KMS-11 (cell line): ENCODE measurements at regions not wholly inside any gene's neighbourhood (a gene's known extent, or its start where the extent isn't known, plus 50 kb on each side); places are given as distances from the start of the nearest gene placed in this dataset.

Experiments used
- H2AFZ ChIP-seq: fragments of 200-600 bp; sonication (generic); 2 replicates; pipeline ENCODE4 v1.6.1; 2016; ENCODE audit warnings: antibody characterized with exemption, mixed run types, low read depth
- H3K27ac ChIP-seq: fragments of 200-600 bp; sonication (generic); 2 replicates; pipeline ENCODE4 v1.6.1; 2016; ENCODE audit warnings: mild to moderate bottlenecking, mixed run types
- H3K27me3 ChIP-seq: fragments of 200-600 bp; sonication (generic); 2 replicates; pipeline ENCODE4 v1.6.1; 2017; ENCODE audit warnings: mild to moderate bottlenecking, low read depth, mixed run types, moderate library complexity; ENCODE audit not compliant: insufficient read depth
- H3K36me3 ChIP-seq: fragments of 200-600 bp; sonication (generic); 2 replicates; pipeline ENCODE4 v1.6.1; 2017; ENCODE audit warnings: mild to moderate bottlenecking, mixed run types; ENCODE audit not compliant: insufficient read depth
- H3K4me1 ChIP-seq: fragments of 200-600 bp; sonication (generic); 2 replicates; pipeline ENCODE4 v1.6.1; 2016; ENCODE audit warnings: mild to moderate bottlenecking, low read depth, mixed run types; ENCODE audit not compliant: poor library complexity, severe bottlenecking
- H3K4me2 ChIP-seq: fragments of 200-600 bp; sonication (generic); 2 replicates; pipeline ENCODE4 v1.7.0; 2016; ENCODE audit warnings: mild to moderate bottlenecking, mixed run types
- H3K4me3 ChIP-seq: fragments of 200-600 bp; sonication (generic); IDR thresholded peaks from 2 replicates; pipeline ENCODE4 v1.6.1; 2017; ENCODE audit warnings: low read depth, low read length, mixed read lengths; ENCODE audit not compliant: insufficient read depth
- H3K79me2 ChIP-seq: fragments of 200-600 bp; sonication (generic); 2 replicates; pipeline ENCODE4 v1.6.1; 2016; ENCODE audit warnings: low read depth, mixed run types; ENCODE audit not compliant: insufficient read depth
- H3K9ac ChIP-seq: fragments of 200-600 bp; sonication (generic); 2 replicates; pipeline ENCODE4 v1.6.1; 2016; ENCODE audit warnings: mild to moderate bottlenecking, mixed run types
- H4K20me1 ChIP-seq: fragments of 200-600 bp; sonication (generic); 2 replicates; pipeline ENCODE4 v1.6.1; 2016; ENCODE audit warnings: mild to moderate bottlenecking, mixed run types; ENCODE audit not compliant: insufficient read depth
- TF ChIP-seq, protein P1 (sequence below): fragments of 200-600 bp; sonication (generic); conservative IDR thresholded peaks from 2 replicates; pipeline ENCODE4 v1.6.1; 2017; ENCODE audit warnings: low read depth, mild to moderate bottlenecking, antibody characterized with exemption, low read length, moderate library complexity, mixed read lengths

DNA sequence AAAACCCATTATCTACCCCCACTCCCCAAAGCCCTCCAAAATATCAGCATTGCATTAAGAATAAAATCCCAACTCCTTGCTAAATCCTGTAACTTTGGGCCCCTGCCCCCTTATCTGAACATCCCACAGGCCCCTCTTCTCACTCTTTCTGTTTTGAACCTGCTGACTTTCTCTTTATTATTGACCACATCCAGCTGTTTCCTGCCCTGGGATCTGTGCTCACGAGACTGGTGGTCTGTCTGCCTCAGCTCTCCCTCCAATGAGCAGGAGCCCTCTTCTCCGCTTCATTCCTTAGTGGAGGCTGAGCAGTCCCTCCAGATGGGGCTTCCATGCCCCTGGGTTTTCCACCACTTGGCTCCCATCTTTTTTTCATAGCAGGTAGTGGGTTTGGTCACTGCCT lies 116.9 kb downstream of the ACKR3 start:
- Histone ChIP-seq H3K9ac (no peak overlapping the region), H3K4me1 (no peaks in the 10 kb centered on the region), H4K20me1 (no peaks in the 10 kb centered on the region), H3K4me2 (no peak overlapping the region), H2AFZ (no peak overlapping the region), H3K4me3 (no peak overlapping the region), H3K27ac (no peak overlapping the region), H3K27me3 (no peaks in the 10 kb centered on the region), H3K79me2 (no peaks in the 10 kb centered on the region), H3K36me3 (no peaks in the 10 kb centered on the region)
- TF ChIP-seq, protein P1, sequence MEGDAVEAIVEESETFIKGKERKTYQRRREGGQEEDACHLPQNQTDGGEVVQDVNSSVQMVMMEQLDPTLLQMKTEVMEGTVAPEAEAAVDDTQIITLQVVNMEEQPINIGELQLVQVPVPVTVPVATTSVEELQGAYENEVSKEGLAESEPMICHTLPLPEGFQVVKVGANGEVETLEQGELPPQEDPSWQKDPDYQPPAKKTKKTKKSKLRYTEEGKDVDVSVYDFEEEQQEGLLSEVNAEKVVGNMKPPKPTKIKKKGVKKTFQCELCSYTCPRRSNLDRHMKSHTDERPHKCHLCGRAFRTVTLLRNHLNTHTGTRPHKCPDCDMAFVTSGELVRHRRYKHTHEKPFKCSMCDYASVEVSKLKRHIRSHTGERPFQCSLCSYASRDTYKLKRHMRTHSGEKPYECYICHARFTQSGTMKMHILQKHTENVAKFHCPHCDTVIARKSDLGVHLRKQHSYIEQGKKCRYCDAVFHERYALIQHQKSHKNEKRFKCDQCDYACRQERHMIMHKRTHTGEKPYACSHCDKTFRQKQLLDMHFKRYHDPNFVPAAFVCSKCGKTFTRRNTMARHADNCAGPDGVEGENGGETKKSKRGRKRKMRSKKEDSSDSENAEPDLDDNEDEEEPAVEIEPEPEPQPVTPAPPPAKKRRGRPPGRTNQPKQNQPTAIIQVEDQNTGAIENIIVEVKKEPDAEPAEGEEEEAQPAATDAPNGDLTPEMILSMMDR, result no peak

GRCh38 chr2:236687296-236687965 lies 117.8 kb downstream of the ACKR3 start:
- TF ChIP-seq, protein P1, result no peak
- H3K4me2 ChIP-seq, result no peak overlapping the region
- no peaks in the 10 kb centered on the region for H3K79me2 ChIP-seq
- H3K27ac ChIP-seq, result no peak overlapping the region
- no peak overlapping the region for H3K9ac ChIP-seq
- no peak overlapping the region for H3K4me3 ChIP-seq
- H3K36me3 ChIP-seq, result no peaks in the 10 kb centered on the region
- no peaks in the 10 kb centered on the region for H4K20me1 ChIP-seq
- no peaks in the 10 kb centered on the region for H3K27me3 ChIP-seq
- H3K4me1 ChIP-seq, result no peaks in the 10 kb centered on the region
- no peak overlapping the region for H2AFZ ChIP-seq

DNA sequence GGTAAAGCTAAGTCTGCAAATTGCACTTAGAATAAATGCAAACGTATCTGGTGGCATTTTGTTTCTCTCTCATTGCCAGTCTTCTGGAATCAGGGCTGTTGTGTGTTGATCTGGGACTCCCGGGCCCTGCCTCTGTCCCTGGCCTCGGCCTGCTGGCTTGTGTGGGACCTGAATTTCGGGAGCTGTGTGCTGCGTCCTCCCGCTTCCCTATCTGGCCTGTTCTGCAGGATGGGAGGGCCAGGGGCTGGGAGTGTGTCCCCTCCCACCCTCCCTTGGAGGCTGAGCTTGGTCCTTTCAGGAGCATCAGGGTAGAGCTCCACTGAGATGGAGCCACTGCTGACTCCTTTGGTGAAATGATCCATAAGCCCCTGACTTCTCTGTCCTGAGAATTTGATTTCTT lies 118.5 kb downstream of the ACKR3 start:
- Histone ChIP-seq H3K36me3 (no peaks in the 10 kb centered on the region), H4K20me1 (no peaks in the 10 kb centered on the region), H3K79me2 (no peaks in the 10 kb centered on the region), H3K4me1 (no peaks in the 10 kb centered on the region), H3K27me3 (no peaks in the 10 kb centered on the region), H2AFZ (no peak overlapping the region), H3K4me2 (no peak overlapping the region), H3K4me3 (no peak overlapping the region), H3K9ac (no peak overlapping the region), H3K27ac (no peak overlapping the region)
- TF ChIP-seq, protein P1, result no peak

- Histone ChIP-seq H3K27ac (no peak overlapping the region), H4K20me1 (no peaks in the 10 kb centered on the region), H3K4me2 (no peak overlapping the region), H3K27me3 (no peaks in the 10 kb centered on the region), H3K36me3 (no peaks in the 10 kb centered on the region), H3K9ac (no peak overlapping the region), H3K4me3 (no peak overlapping the region), H2AFZ (no peak overlapping the region), H3K79me2 (no peaks in the 10 kb centered on the region), H3K4me1 (no peaks in the 10 kb centered on the region)
- TF ChIP-seq, protein P1, result no peak
Measured at GRCh38 chr2:236688563-236689392, 119.2 kb downstream of the ACKR3 start.
